Type B pancreatic cell (in vitro differentiated cells): ENCODE measurements at regions not wholly inside any gene's neighbourhood (a gene's known extent, or its start where the extent isn't known, plus 50 kb on each side); places are given as distances from the start of the nearest gene placed in this dataset.

ENCODE experiments used
- DNase-seq: peaks from one replicate; pipeline ENCODE4 v3.0.0; 2021; ENCODE audit warnings: mixed read lengths; ENCODE audit not compliant: unreplicated experiment; ENCODE audit errors: extremely low spot score
- H3K27ac Mint-ChIP-seq: 2 replicates; pipeline ENCODE4 v1.8.0; 2021; ENCODE audit warnings: mild to moderate bottlenecking, mixed read lengths
- H3K27me3 Mint-ChIP-seq: 2 replicates; pipeline ENCODE4 v1.8.0; 2021; ENCODE audit warnings: mixed read lengths
- H3K36me3 Mint-ChIP-seq: 2 replicates; pipeline ENCODE4 v1.8.0; 2021; ENCODE audit warnings: mixed read lengths
- H3K4me1 Mint-ChIP-seq: one replicate; pipeline ENCODE4 v1.8.0; 2021; ENCODE audit warnings: mixed read lengths; ENCODE audit not compliant: unreplicated experiment
- H3K4me3 Mint-ChIP-seq: 2 replicates; pipeline ENCODE4 v1.8.0; 2021; ENCODE audit warnings: mild to moderate bottlenecking, mixed read lengths
- H3K9me3 Mint-ChIP-seq: 2 replicates; pipeline ENCODE4 v1.8.0; 2021; ENCODE audit warnings: mixed read lengths
- TF ChIP-seq, protein P1 (sequence below): fragments of 200-600 bp; sonication (generic); conservative IDR thresholded peaks from 2 replicates; pipeline ENCODE4 v1.5.0; 2021; ENCODE audit warnings: antibody characterized with exemption, mild to moderate bottlenecking

DNA sequence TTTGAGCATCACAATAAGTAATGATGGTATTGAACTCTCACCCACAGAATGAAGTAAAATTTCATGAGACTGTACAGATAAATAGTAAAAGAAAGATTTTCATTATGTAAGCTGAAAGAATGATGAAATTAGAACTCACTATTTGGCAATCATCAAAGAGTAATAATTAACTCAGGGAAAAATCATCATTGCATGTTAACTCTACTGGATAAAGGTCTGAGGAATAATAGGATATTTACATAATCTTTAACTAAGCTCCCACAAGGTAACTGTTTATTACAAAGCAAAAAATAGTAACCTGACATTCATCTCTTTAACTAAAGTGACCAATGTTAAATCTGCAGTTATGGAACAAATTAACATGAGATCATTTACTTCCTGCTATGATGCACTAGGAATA lies 739.9 kb downstream of the FAM181B start:
- DNase-seq = no peak
- Mint-ChIP-seq H3K4me3 (no peak overlapping the region), H3K4me1 (no peaks in the 10 kb centered on the region), H3K36me3 (no peaks in the 10 kb centered on the region), H3K27me3 (no peaks in the 10 kb centered on the region), H3K9me3 (no peaks in the 10 kb centered on the region), H3K27ac (no peak overlapping the region)
- TF ChIP-seq, protein P1, sequence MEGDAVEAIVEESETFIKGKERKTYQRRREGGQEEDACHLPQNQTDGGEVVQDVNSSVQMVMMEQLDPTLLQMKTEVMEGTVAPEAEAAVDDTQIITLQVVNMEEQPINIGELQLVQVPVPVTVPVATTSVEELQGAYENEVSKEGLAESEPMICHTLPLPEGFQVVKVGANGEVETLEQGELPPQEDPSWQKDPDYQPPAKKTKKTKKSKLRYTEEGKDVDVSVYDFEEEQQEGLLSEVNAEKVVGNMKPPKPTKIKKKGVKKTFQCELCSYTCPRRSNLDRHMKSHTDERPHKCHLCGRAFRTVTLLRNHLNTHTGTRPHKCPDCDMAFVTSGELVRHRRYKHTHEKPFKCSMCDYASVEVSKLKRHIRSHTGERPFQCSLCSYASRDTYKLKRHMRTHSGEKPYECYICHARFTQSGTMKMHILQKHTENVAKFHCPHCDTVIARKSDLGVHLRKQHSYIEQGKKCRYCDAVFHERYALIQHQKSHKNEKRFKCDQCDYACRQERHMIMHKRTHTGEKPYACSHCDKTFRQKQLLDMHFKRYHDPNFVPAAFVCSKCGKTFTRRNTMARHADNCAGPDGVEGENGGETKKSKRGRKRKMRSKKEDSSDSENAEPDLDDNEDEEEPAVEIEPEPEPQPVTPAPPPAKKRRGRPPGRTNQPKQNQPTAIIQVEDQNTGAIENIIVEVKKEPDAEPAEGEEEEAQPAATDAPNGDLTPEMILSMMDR = no peak

GRCh38 chr11:81990659-81991443 lies 742.8 kb downstream of the FAM181B start:
- TF ChIP-seq, protein P1 = no peak
- Mint-ChIP-seq H3K4me1 (peaks cover 10% of the 10 kb centered on the region), H3K9me3 (peaks cover 6% of the 10 kb centered on the region), H3K36me3 (no peaks in the 10 kb centered on the region), H3K27ac (no peak overlapping the region), H3K27me3 (no peaks in the 10 kb centered on the region), H3K4me3 (no peak overlapping the region)
- no peak for DNase-seq

DNA sequence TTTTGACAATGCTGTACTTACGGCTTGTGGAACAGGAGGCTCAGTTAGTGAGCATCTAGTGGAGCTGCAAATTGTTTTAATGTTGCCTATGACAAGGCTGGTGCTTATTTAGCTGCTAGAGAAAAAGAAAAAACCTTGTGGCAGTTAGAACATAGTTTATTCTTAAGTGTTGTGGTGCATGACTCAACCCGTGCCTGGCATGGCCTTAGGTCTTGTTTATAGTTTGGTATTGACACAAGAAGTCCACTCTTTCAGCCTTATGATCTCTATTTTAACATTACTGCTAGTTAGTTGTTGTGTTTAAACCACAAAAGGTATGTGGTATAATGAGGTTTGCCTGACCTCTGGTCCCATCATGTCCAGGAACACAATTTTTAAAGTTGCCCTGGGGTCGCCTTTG lies 744.6 kb downstream of the FAM181B start:
- no peaks in the 10 kb centered on the region for H3K27me3 Mint-ChIP-seq
- TF ChIP-seq, protein P1 = no peak
- no peak overlapping the region for H3K4me3 Mint-ChIP-seq
- H3K4me1 Mint-ChIP-seq = peaks cover 10% of the 10 kb centered on the region
- peaks cover 3% of the 10 kb centered on the region for H3K36me3 Mint-ChIP-seq
- peaks cover 12% of the 10 kb centered on the region for H3K9me3 Mint-ChIP-seq
- no peak for DNase-seq
- no peak overlapping the region for H3K27ac Mint-ChIP-seq

DNA sequence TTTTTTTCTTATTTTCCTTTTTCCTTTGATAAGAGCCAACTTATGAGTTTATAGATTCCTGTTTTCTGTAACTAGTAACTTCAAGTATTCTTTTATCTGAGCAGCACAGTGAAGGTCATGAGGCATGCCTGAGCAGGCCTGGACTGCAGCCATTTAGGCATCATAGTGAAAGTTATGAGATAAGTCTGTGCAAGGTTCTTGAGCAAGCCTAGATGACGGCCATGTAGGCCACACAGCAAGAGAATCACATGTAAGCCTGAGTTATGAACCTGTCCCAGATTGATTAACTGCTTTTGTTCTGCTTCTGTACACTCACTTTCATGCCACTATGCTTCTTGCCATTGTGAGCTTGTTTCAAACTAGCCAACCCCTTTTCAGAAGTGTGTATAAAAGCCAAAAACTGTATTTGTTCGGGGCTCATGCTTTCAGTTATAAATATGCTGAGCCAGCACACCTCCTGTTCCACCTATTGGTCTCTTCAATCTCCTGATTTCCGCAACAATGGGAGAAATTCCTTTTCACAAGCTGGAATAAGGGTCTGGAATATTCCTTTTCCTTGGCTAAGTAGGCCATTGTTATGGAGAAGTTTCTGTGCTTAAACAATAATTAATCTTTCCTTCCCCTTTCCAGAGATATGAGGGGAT lies 745.7 kb downstream of the FAM181B start:
- Mint-ChIP-seq H3K4me3 (no peak overlapping the region), H3K36me3 (peaks cover 3% of the 10 kb centered on the region), H3K27me3 (no peaks in the 10 kb centered on the region), H3K4me1 (peaks cover 10% of the 10 kb centered on the region), H3K27ac (peak overlapping the region; percentile 25), H3K9me3 (peaks cover 12% of the 10 kb centered on the region)
- DNase-seq = no peak
- TF ChIP-seq, protein P1 = no peak

GRCh38 chr11:81986556-81987161 lies 747.0 kb downstream of the FAM181B start:
- H3K4me3 Mint-ChIP-seq = no peak overlapping the region
- H3K4me1 Mint-ChIP-seq = peaks cover 10% of the 10 kb centered on the region
- no peaks in the 10 kb centered on the region for H3K27me3 Mint-ChIP-seq

More at GRCh38 chr11:81986556-81987161, 747.0 kb downstream of the FAM181B start:
- no peak for DNase-seq
- TF ChIP-seq, protein P1 = no peak
- no peak overlapping the region for H3K27ac Mint-ChIP-seq
- H3K9me3 Mint-ChIP-seq = peaks cover 12% of the 10 kb centered on the region
- peaks cover 3% of the 10 kb centered on the region for H3K36me3 Mint-ChIP-seq
